ENCODE measurements at regions not wholly inside any gene's neighbourhood (a gene's known extent, or its start where the extent isn't known, plus 50 kb on each side); places are given as distances from the start of the nearest gene placed in this dataset.
"Not testable (repeated sequence)": the region's sequence is repeated elsewhere in the genome, so short reads cannot be mapped to it uniquely, and the experiment has no call there.

DNA sequence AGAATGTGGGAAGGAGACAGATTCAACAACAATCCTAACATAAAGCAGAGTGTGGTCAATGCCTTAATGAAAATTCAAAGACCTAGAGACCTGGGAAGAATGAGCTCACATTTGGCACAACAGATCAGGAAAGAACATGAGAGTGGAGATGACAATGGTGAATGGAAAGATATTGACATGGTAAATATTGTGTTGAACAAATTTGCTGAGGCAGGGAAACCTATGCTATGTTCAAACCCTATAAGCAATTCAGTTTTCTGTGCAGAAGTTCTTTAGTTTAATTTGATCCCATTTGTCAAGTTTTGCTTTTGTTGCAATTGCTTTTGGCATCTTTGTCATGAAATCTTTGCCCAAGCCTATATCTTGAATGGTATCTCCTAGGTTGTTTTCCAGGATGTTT, 199.4 kb upstream of the LRRTM4 start:
- DNase-seq (ENCODE audit: low read depth) = no peak

DNA sequence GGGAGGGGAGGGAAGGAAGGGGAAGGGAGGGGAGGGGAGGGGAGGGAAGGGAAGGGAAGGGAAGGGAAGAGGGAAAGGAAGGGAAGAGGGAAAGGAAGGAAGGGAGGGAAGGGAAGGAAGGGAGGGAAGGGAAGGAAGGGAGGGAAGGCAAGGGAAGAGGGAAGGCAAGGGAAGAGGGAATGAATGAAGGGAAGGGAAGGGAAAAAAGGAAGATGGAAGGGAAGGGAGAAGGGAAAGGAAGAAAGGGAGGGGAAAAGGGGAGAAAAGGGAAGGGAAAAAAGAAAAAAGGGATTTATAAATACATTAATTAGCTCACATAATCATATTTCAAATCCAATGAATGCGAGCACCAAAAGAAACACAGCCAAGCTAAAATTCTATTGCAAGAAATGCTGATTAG, 202.9 kb upstream of the LRRTM4 start:
- no peak for DNase-seq (ENCODE audit: low read depth)

DNA sequence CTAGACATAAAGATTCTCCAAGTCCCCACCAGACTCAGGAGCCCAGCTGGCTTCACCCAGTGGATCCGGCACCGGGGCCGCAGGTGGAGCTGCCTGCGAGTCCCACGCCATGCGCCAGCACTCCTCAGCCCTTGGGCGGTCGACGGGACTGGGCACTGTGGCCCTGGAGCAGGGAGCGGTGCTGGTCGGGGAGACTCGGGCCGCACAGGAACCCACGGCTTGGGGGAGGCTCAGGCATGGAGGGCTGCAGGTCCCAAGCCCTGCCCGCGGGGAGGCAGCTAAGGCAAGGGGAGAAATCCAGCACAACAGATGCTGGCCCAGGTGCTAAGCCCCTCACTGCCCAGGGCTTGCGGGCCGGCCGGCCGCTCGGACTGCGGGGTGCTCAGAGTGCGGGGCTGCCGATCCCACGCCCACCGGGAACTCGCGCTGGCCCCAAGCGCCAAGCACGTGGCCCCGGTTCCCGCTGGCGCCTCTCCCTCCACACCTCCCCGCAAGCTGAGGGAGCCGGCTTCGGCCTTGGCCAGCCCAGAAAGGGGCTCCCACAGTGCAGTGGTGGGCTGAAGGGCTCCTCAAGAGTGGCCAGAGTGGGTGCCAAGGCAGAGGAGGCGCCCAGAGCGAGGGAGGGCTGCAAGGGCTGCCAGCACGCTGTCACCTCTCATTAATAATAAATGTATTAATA, 212.6 kb upstream of the LRRTM4 start:
- not testable (repeated sequence) for DNase-seq (ENCODE audit: low read depth)

DNA sequence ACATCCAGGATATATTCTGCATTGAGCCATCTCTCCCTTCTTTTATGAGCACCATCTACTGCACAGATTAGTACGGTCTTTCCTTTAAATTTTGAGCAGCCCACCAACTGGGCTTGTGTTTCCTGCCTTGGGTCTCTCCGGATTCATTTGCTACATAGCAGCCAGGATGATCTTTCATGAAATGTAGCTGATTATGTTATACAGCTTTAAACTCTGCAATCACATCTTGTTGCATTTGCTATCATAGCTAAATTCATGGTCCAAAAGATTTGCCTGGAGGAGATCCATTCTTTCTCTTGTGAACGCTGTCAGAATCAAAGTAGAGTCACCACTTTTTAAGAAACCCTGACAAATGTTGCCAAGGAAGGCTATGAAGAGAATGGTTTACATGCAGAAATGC, 215.1 kb upstream of the LRRTM4 start:
- no peak for DNase-seq (ENCODE audit: low read depth)

DNA sequence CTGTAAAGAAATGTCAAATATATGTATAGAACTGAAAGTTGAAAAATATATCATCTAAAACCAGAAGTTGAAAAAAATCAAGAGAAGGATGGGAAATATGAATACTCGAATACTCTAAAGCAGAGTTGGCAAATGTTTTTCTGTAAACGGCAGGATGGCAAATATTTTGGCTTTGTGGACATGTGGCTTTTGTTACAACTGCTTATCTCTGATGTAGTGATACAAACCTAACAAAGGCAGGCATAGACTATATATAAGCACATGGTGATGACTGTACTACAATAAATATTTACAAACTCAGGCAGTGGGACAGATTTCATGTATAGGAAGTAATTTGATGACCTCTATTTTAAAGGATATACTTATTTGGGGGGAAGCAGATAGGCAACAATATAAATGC, 224.6 kb upstream of the LRRTM4 start:
- DNase-seq (ENCODE audit: low read depth) = no peak

DNA sequence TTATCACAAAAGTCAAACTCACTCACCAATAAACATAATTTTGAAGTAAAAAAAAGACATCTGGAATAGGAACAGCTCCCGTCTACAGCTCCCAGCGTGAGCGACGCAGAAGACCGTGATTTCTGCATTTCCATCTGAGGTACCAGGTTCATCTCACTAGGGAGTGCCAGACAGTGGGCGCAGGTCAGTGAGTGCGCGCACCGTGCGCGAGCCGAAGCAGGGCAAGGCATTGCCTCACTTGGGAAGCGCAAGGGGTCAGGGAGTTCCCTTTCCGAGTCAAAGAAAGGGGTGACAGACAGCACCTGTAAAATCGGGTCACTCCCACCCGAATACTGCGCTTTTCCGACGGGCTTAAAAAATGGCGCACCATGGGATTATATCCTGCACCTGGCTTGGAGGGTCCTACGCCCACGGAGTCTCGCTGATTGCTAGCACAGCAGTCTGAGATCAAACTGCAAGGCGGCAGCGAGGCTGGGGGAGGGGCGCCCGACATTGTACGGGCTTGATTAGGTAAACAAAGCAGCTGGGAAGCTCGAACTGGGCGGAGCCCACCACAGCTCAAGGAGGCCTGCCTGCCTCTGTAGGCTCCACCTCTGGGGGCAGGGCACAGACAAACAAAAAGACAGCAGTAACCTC, 231.7 kb upstream of the LRRTM4 start:
- DNase-seq (ENCODE audit: low read depth) = not testable (repeated sequence)

DNA sequence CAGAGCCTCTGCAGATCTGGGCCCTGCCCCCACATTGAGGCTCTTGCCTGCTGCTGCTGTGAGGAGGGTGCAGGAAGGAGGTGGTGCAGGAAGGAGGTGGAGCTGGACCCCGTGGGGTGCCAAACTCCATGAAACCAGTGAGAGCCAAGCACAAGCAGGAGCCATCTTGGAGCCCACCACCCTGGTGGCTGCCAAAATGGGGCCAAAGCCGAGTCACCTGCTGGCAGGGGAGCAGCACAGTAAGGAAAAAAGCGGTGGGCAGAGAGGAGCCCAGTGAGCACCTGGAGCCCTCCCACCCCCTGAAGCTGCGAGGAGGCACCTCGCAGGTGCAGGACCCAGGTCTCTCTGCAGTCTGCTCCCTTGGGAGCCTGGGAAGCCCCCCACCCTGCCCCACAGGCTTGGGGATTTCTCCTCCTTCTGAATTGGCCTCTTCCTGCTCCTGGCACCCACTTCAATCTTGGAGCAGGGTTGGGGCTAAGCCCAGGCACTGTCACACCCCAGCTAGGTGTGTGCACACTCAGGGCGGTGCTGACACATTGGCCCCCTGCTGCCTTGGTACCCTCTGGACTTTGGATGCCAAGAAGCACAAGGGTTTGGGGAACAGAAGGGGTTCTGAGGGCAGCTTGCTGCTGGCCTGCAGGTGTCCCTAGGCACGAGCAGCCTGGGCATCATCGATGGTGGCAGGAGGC, 245.4 kb upstream of the LRRTM4 start:
- no peak for DNase-seq (ENCODE audit: low read depth)

DNA sequence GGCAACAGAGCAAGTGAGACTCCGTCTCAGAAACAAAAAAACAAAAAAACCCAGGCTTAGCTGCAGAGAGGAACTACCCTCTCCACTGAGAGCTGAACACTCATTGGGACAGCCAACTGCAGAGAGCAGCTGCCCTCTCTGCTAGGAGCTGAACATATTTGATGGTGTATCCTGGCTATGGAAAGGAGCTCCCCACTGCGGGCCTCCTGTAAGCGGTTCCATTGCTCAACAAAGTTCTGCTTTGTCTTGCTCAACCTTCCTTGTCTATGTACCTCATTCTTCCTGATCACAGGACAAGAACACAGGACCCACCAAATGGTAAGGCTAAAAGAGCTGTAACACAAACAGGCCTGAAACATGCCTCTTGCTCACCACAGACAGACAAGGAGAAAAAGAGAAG, 246.3 kb upstream of the LRRTM4 start:
- DNase-seq (ENCODE audit: low read depth) = no peak

DNA sequence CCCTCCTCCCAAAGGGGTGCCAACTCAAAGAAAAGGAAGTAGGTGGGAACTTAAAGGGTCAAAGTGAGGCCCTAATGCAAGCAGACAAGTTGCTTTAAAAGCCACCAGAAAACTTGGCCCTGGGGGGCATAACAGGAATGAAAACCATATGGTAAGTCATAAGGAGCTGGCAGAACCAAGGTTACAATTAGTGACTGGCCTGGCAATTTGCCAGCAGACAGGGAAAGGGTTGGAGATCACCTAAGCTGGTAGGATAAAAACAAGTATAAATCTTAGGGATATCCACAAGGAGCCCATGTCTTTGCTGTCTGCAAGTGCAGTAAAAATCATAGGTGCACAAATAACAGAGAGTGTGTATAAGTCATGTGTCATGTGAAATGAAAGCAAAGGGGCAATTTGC, 256.7 kb upstream of the LRRTM4 start:
- peak; percentile 15 for DNase-seq (ENCODE audit: low read depth)

DNA sequence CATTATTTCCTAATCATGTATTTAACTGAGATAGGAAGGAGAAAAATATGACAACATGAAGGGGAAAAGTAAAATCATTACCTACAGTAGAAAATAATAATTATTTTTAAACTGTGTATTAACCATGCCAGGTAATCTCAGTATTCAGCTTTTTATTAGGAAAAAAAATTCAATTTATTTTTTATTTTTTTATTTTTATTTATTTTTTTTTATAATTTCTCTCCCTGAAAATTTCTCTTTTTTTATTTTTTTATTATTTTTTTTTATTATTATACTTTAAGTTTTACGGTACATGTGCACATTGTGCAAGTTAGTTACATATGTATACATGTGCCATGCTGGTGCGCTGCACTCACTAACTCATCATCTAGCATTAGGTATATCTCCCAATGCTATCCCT, 271.3 kb upstream of the LRRTM4 start:
- not testable (repeated sequence) for DNase-seq (ENCODE audit: low read depth)

DNA sequence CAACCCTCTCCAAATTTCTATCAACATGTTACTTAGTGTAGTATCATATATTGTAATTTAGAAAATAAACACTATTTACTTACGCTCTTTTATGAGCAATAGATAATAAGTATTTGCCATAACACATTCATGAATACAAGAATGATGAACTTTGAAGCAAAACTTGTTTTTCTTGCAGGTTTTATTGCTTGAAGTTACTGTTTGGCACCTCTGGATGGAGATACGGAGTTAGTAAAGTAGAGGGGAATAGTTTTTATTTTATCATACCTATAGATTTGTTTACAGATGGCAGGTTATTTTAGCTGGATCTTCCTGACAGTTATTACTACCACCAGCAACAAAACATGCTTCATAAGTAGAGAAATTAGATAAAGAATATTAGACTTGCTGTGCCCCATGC, 274.2 kb upstream of the LRRTM4 start:
- DNase-seq (ENCODE audit: low read depth) = no peak

DNA sequence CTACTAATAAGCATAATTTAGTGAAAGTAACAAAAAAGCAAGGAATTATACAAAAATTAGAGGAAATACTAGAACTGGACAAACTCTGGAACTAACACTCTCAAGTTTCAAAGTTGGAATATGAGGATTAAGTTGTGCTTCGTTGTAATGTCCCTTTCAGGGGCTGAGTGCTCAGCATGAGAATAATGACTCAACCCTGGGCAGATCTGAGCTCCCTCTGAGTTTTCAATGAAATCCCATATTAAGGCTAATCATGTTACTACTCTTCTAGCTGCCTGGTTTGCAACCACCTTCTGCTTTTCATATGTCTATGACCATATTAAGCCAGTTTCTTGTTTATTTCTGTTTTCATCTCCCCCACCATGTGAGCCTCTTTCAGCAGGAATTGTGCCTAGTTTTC, 274.9 kb upstream of the LRRTM4 start:
- no peak for DNase-seq (ENCODE audit: low read depth)

DNA sequence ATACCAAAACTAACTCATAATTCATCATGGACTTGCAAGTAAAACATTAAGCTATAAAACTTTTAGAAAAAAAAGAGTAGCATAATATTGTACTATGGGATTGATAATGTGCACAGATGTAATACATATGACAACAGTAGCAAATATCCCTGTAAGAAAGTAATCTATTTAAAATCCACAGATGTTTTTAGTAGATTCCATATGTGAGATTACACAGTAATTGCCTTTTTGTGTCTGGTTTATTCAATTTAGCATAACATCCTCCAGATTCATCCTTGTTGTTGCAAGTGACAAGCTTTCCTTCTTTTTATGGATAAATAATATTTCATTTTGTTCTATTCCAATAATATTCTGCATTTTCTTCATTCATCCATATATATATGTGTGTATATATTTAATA, 278.2 kb upstream of the LRRTM4 start:
- no peak for DNase-seq (ENCODE audit: low read depth)

DNA sequence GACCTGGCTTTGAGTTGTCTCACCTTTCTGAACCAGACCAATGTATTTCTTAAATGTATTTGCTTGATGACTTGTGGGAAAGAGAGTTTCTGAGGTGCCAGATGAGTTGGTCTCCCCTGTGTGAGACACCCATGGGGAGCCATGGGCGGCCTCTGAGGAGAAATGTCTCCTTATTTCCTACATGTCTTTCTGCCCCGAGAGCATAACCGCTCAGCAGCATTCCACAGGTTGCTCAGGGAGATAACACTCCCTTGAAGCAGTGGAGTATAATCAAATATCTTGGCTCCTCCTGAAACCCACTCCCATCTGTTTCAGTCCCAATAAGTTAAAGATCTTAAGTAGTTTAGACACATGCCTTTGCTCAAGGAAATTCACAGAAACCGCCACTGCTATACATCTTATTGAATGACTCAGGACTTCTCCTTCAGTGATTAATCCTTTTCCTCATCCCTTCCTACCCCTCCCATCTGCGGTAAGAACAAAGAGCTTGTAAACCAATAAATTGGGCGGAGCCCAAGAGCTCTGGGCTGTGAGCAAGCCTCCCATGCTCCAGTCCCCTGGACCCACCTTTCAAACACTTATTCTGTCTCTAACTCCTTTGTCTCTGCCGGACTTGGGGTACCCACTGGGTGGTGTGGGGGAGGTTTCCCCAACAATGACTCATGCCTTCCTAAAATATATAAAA, 285.5 kb upstream of the LRRTM4 start:
- DNase-seq (ENCODE audit: low read depth) = peak; percentile 62

DNA sequence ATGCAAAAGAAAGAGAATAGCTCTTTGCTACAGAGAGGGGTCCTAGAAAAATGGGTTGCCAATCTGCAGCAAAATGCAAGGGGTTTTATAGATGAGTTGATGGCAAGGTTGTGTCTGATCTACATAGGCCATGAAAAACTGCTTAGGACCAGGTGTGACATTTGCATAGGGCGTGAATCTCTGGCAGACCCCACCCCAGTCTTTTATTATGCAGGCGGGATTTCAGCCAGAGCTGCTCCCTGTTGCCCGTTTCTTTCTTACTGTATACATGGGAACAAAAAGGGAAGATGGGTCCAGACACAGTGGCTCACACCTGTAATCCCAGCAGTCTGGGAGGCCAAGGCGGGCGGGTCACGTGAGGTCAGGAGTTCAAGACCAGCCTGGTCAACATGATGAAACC, 286.4 kb upstream of the LRRTM4 start:
- DNase-seq (ENCODE audit: low read depth) = no peak

DNA sequence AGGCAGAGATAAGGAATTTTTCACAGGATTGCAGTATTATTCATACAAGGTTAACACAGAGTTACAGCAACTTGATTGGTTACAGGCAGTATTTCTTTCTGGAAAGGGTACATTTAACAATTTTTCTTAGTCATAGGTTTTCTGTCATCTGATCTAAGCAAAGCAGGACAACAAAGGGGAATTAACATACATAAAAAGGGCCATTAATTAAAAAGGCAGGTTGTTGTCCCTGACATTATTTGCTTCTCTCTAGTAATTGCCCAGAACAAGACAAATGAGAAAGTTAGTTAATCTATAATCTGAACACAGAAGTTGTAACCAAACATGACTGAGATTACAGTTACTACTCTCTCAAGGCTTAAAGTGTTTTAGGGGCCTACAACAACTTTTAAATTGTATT, 291.4 kb upstream of the LRRTM4 start:
- DNase-seq (ENCODE audit: low read depth) = no peak

DNA sequence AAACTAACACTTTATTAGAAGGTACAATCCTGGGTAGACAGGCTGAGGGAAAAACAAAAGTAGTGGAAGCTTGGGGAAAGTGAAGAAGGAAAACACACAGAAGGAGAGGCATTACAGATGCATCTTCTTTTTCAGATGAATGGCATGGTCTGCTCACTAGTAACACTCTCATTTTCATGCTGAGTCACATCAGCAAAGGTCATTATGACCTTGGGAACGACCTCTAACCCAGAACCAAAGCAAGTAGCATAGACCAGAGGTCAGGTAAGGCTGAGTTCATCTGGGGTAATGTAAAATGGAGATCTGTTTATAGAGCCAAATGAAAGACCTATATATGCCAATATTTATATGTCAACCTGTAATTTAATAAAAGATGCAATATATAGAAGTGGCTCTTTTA, 294.4 kb upstream of the LRRTM4 start:
- DNase-seq (ENCODE audit: low read depth) = no peak

DNA sequence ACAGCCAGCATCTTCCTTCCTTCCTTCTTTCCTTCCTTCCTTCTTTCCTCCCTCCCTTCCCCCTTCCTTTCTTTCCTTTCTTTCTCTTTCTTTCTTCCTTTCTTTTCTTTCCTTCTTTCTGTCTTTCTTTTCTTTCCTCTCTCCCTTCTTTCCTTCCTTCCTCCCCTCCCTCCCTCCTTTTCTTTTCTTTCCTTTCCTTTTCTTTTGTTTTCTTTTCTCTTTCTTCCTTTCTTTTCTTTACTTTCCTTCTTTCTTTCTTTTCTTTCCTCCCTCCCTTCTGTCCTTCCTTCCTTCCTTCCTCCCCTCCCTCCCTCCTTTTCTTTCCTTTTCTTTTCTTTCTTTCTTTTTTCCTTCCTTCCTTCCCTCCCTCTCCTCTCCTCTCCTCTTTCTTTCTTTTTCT, 296.0 kb upstream of the LRRTM4 start:
- no peak for DNase-seq (ENCODE audit: low read depth)

DNA sequence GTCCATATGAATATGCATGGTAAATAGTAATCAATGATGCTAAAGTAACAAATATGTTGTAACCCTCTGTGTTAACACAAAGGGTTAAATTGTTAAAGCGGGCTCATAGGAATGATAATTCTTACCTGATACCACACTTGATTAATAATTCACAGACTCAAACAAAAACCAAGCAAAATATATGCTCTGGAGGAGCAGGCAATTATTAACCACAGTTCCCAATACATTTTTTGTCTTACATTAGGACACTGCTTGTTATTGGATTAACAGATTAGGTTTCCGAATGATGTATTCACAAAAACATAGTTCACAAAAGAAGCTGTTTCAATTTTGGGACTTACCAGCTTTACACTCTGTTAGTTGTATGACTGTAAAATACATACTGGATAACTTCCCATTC, 300.9 kb upstream of the LRRTM4 start:
- no peak for DNase-seq (ENCODE audit: low read depth)

DNA sequence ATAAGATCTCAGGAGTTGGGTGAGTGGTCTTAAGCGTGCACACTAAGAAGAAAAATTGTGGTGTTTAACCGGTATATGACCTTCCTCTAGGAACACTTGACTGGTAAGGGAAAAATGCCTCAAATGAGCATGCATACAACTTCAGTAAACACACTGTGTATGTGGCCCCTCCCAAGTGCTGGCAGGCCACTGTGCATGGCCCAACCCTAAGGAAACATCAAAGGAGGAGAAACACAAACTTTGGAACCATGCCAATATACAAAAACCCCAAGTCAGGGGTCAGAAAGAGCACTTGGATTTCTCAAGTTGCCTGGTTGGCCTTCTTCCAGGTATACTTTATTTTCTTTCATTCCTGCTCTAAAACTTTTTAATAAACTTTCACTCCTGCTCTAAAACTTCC, 308.9 kb upstream of the LRRTM4 start:
- no peak for DNase-seq (ENCODE audit: low read depth)

DNA sequence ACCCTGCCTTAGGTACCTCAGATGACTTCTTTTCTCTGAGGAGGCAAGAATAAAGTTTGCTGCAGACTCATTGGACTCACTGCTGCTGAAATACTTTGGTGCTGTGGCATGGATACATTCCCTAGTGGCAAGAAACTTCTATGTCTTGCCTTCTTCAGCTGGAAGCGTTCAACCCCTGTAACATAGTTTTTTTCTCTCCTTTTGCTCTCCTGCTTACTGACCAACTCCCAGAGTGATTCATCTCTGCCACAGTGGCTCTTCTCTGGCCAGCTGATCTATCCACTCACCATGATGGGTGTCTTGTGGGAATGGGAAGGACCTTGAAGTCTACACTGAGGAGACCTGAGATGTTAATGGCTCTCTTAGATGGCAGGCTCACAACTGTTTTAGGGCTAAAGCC, 309.3 kb upstream of the LRRTM4 start:
- no peak for DNase-seq (ENCODE audit: low read depth)

DNA sequence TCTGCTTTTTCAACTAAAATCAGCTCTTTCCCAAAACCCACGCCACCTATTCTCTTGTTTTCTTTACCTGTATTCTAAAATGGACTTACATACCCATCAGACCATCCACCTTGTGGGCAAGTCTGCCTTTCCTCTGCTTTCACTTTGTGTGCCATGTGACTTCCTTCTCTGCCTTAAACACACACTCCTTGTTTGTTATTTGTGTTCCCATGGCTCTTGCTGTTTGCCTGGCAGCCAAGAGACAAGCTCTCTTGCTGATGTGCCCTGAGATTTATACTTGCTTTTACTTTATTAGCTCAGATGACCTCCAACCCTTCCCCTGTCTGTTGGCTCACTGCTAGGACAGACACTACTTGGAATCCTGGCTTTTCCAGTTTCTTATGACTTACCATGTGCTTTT, 309.7 kb upstream of the LRRTM4 start:
- DNase-seq (ENCODE audit: low read depth) = no peak
